ENCODE measurements at regions not wholly inside any gene's neighbourhood (a gene's known extent, or its start where the extent isn't known, plus 50 kb on each side); places are given as distances from the start of the nearest gene placed in this dataset.
A peak's percentile ranks its signal among the peaks of the same experiment; 100 is the strongest.
"Not testable (repeated sequence)": the region's sequence is repeated elsewhere in the genome, so short reads cannot be mapped to it uniquely, and the experiment has no call there.

DNA sequence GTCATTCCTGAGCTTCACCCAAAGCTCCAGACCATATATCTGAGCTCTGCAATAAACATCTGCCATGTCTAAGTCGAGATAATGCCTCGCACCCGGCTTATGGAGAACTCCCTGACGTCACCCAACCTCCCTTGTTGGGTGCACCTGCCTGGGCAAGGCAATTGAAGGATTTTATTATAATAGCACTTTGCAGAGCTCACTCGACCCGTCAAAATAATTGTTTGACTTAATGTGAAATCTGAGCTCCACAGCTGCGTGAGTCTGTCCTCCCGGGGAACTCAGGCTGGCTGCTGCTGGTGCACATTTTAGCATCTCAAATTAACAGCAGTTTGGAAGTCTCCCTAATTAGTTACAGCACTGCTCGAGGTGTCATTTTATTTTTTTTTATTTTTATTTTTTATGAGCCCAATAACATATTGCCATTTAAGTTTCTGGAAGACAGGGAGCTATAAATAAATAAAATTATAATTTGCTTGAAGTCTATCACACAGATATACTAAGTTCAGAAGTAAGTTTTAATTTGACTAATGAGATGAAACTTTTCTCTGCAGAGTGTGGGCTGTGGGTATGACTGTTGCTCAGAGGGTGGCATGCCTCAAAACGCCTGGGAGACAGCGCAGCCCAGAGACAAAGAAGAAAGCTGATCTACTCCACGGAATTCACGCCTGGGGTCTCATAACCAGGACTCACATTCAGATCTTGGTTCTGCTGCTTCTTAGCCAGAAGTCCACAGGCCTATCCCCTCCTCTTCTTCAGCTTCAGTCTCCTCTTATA, 401.4 kb upstream of the C16orf82 start:
- peak; percentile 34 for DNase-seq

DNA sequence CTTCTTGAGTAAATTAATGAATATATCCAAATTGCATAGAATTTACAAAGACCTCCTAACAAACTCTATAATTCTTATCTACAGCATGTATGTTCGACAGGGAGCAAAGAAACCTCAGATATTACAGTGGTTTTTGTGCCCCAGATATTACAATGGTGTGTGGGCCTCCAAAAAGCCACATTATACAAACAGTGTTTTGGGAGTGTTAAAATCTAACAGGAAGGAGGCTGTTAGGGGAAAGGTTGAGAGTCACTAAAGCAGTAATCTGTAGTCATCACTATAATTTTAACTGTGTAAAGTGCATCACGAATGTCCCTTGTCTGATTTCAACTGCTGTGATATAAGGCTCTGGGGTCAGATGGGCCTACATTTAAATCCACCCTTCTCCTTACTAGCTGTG, 400.2 kb upstream of the C16orf82 start:
- DNase-seq = no peak

DNA sequence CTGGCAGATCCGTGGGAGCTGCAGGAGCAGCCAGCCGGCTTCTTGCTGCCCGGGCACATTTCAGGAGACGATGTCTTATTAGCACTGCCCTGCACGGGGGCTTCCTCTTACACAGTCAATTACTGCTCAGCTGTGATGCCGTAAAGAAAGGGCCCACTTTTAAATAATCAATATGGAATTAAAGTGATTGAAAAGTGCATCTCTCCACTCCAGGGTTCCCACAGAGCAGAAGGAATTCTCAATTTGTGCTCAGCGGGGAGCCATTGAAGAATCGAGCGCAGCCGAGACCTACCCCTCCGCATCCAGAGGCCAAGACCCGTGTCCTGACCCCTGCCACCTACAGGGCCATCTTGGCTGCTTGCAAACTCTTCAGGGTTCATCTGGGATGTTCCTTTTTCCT, 399.4 kb upstream of the C16orf82 start:
- no peak for DNase-seq

DNA sequence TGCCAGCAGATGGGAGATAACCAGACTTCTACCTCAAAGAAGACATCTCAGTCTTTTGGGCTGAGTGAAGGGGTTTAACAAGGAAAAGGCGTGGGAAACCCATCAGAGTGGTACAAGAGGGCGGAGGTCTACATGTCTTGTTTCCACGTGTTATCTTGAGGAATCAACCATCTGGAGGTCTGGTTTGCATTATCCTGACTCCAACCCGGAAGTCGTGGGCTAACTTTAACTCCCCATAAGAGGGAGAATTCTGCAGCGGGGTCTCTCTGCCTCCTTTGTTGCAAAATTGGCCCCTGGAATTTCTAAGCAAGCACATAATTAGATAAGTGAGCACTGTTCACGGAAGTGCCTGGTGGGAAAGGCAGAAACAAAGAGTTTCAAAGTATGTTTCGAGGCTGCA, 398.7 kb upstream of the C16orf82 start:
- no peak for DNase-seq

DNA sequence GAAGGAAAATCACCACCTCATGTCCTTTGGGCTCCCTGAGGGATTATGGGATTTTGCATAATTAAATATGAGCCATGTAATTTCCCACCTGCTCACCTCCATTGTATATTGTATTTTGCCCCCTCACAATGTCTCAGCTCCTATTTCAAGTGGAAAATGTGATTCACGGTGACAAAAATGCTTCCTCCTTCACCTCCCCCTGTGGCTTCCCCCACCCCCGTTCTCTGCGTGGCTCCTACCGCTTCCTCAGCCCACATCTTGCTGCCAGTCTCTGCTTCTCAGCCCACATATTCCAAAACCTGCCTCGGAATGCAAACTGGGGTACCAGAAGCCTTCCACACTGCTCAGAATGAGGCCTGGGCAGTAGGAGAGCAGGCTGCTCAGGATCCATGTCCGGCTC, 394.5 kb upstream of the C16orf82 start:
- DNase-seq = peak; percentile 3

DNA sequence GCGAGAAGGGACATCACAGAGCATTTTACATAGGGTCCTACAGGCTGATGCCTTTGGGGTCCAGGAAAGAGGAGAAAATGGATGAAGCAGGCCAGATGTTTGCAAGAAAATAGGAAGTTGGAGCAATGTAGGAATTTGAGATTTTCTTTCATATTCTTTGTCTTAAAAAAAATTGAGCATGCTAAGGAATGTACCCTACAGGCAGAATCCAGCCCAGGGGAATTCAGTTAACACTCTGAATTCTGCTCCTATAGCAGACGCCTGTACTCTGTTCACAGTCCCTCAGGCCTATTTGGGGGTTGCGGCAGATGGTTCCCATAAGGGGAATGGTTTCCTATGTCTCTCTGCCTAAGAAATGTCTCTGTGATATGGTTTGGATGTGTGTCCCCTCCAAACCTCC, 393.7 kb upstream of the C16orf82 start:
- no peak for DNase-seq

DNA sequence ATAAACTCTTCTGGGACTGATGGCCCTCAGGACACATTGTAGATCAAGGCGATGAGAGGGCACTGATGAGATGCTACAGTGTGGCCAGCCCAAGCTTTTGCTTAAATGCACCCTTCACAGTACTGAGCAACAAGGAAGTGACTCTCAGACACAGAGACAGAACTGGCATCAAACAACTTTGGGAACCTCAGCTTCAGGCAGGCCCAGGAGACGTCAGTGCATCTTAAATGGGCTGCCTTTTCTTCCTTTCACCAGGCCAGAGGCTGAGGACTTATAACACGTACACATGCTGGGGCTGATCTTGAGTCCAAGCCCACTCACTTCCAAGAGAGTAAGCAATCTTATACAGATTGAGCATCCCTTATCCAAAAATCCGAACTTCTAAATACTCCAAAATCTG, 386.1 kb upstream of the C16orf82 start:
- no peak for DNase-seq

DNA sequence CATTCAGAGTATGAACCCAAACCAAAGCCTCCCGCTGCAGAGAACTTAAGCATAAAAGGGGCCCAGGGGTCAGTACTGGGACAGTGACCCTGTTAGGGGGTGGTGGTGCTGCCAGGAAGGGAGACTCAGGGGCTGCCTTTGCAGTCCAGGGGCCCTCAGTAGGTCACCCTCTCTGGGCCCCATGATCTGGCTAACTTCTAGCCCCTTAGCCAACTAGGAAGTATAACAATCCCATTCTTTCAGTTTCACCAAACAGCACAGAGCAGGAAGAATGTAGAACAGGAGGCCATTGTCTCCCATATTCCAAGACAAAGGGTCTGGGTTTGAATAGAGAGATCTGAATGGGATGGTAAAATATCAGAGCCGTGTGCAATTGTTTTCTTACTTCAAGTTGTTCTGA, 378.6 kb upstream of the C16orf82 start:
- no peak for DNase-seq

DNA sequence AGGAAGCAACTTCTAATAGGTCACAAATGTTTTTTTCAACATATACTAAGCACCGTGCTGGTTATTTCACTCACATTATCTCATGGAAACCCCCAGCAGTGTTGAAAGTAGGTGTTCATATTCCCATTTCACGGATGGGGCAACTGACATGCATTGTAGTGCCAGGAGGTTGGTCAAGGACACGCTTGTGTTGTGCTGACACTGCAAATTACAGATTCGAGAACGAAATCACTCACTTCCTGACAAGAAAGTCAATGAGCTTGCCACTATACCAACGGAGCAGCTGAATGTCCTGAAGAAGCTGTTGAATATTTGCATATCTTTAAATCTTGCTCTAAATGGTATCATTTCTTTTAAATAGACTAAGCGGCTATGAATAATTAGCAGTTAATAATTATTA, 378.0 kb upstream of the C16orf82 start:
- DNase-seq = no peak

DNA sequence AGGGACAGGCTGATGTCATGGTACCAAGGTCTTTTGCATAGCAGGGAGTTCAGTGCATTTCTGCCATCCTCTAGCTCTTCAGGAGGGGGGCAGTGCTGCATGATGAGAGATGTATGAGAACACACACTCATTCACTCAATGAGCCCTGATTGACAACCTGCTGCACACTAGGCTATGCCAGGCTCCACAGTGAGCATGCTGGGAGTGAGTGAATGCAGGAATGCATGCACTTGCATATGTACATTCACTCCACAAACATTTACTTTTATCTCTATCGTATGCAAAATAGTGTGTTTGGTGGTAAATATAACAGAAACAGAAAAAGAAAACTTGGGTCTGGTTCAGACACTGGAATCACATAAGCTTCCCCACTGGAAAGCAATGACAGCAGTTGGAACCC, 374.1 kb upstream of the C16orf82 start:
- no peak for DNase-seq

DNA sequence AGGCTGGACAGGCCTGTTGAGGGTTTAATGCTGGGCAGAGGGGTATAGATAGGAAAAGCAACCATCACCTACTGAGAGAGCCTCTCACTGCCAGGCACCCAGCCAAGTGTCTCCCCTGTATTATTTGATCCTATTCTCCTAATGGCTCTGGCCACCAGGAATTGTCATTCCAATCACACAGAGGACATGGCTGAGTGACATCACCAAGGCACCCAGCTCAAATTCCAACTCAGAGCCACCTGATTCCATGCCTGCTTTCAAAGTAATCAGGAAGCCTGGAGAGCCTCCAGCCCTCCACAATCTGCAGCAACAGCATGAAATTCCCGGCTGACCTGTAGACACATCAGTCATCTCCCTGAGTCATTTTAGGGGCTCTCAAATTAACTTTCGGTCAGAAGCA, 368.9 kb upstream of the C16orf82 start:
- no peak for DNase-seq

DNA sequence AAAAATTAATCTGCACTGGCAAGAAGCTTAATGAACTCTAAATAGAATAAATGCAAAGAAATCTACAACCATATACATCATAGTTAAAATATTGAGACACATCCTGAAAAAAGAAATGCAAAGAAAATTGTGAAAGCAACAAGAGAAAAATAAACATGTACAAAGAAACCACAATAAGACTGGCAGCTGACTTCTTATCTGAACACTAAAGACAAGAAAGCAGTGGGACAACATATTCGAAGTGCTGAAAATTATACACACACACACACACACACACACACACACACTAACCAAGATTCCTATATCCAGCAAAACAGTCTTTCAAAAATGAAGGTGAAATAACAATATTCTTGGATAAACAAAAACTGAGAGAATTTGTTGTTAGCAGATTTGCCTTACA, 366.5 kb upstream of the C16orf82 start:
- DNase-seq = no peak

DNA sequence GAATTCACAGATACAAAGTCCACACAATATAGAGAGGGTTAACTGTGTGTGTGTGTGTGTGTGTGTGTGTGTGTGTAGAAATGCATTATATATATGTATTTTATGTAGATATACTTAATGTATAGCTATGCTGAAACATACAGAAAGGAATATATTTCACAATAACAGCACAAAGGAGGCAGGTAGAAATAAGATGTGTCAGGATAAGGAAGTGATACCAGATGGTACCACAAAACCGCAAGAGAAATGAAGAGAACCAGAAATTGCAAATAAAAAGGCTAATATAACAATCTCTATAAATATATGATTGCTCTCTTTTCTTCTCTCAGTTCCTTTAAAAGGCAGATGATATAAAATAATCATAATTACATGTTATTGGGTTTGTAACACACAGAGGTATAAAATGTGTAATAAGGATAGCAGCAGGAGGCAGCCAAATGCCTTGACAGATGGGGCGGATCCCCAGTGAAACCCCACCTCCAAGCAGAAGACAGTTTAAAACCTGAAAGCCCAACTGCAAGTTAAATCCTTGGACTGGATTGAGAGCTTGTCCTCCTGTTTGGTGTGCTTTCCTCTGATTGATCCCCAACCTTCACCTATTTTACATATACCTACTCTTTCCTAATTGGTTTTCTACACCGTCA, 365.4 kb upstream of the C16orf82 start:
- DNase-seq = no peak

DNA sequence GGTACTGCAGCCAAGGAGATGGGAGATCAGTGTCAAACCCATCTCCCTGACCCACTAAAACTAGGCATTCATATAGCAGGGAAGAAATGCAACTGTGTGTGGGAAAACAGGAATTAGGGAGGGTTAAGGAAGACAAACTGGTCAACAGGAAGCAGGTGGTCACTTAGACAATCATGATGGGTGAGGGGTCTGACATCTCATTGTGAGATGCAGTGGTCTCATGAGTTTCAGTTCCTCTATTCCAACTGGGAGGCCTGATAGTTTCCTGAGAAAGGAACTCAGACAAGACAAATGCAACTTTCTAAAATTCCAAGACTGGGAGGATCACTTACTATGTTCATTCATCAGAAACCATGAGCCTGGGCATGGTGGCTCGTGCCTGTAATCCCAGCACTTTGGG, 361.4 kb upstream of the C16orf82 start:
- no peak for DNase-seq

DNA sequence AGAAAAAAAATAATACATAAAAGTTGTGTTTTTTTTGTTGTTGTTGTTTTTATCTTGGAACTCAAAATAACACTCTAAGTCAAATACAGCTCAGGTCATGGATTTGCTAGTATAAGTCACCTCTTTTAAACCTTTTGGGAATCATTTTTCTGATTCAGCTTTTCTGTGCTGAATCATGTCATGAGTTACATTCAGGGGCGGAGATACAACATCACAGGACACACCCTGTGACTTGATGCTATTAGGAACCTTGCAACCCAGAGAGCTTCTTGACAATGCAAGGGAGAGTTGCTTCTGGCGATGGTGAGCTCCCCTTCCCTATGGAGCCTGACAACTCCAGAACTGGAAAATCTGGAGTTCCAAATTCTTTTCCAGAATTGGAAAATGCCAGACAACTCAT, 358.3 kb upstream of the C16orf82 start:
- DNase-seq = no peak

DNA sequence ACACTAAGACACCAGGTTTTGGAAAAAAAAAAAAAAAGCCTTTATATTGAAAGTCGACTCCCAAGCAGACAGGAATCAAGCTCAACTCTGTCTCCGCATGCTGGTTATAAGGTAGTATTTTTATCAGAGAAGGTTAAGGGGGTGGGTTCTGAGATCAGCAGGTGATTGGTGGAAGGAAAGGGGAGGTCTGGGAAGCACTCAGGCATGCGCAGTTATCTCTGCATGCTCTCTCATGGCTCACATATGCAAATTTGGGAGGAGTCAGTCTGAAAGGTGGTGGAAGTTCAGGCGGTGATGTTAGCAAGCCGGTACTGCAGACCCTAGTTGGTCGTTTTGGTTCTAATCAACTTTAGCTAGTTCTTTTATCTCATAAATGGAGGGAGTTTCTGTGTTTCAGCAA, 357.6 kb upstream of the C16orf82 start:
- no peak for DNase-seq

DNA sequence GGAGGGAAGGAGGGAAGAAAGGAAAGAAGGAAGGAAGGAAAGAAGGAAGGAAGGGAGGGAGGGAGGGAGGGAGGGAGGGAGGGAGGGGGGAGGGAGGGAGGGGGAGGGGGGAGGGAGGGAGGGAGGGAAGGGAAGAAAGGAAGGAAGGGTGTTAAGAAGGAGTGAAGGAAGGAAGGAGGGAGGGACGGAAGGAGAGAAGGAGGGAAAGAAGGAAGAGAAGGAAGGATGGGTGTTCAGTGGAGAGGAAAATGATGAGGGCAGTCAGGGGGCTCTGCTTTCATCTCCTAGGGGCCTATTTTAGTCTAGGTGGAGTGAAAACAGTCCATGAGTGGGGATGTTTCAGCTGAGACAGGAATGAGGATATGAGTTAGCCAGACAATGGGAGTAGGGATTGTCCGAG, 357.0 kb upstream of the C16orf82 start:
- DNase-seq = no peak

DNA sequence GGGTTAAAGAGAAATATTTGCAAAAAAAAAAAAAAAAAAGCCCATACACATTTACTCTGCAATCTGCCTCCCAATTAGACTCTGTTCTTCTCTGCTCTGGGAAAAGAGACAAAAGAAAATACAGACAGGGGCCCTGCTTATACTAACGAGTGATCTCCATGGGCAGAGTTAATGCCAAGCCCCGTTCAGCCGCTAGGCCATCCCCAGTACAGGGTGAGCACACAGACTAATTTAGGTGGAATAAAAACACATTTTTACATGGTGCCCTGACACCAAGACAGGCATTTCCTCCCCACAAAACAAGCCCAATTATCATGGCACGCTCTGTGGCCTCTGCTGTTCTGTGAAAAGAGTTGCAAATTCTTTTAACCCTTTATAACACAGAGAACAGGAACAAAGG, 356.3 kb upstream of the C16orf82 start:
- no peak for DNase-seq

DNA sequence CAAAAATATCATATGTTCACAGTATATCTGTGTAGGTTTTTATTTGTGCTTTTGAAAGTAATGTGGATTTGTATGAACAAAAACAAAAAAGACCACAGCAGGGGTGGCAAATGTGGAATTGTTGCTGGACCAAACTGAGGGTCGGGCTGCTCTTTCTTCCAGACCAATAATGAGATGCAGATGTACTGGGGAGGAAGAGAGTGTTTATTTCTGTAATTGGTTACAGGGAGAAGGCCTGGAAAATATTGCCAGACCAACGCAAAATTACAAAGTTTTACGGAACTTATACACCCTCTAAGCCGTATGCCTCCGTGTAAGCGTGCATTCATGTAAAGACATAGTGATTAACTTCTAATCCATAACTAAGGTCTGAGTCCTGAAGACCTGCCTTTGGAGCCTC, 353.9 kb upstream of the C16orf82 start:
- no peak for DNase-seq

DNA sequence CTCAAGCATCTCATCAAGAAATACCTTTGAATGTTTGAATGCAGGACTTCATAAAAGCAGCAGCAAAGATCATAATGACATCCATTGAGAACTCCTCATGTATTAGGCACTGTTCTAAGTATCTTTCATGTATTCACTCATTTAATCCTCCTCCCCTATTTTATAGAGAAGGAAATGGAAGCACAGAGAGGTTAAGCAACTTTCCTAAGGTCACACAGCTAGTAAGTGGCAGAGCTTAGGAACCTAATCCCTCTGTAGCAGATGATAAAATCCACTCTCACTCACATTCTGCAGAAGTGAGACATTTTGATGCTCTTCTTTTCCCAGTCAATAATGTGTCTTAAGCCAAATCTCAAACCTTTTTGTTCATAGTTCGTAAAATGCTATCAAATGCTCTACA, 350.8 kb upstream of the C16orf82 start:
- DNase-seq = no peak

DNA sequence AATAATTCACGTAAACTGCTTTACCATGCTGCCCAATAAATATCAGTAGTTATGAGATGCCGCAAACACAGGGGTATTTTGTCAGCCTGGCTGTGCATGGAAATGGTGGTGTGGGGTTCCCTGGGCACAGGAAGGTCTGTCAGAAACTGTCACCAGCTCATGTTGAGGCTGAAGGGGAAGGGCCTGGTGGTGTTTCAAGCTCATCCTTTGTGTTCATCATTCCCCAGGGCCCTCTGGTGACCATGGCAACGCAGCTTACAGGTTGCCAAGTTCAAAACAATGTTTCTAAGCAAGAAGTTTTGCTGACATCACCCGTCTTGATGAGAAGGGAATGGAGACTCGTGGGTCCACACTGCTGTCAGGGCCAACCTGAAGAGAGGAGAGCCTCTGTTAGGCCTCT, 348.9 kb upstream of the C16orf82 start:
- DNase-seq = no peak

DNA sequence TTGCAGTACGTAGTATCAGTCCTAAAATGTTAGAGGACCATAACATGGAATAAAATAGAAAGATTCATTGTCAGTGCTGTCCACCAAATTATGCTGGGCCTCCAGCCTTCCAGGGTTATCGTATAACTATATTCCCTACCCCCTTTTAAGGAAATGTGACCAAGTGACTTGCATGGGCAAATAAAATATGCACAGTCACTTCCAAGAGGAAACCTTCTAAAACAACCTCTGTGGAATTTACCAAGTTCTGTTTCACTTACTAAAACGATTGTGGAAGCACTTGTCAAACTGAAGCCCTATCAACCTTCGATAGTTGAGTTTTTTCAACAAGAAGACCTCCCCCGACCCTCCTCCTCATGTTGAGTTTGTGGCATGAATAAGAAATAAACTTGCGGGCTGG, 345.4 kb upstream of the C16orf82 start:
- DNase-seq = no peak

DNA sequence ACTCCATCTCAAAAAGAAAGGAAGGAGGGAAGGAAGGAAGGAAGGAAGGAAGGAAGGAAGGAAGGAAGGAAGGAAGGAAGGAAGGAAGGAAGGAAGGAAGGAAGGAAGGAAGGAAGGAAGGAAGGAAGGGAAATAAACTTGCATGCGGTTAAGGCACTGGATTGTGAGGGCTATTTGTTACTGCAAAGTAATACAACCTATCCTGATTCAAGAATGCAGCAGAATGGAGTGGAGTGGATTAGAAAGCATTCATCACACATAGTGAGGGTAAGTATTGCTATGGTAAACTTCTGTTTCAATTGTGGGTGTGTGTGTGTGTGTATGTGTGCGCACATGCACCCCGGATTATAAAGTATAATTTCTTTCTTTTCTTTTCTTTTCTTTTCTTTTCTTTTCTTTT, 344.8 kb upstream of the C16orf82 start:
- not testable (repeated sequence) for DNase-seq

DNA sequence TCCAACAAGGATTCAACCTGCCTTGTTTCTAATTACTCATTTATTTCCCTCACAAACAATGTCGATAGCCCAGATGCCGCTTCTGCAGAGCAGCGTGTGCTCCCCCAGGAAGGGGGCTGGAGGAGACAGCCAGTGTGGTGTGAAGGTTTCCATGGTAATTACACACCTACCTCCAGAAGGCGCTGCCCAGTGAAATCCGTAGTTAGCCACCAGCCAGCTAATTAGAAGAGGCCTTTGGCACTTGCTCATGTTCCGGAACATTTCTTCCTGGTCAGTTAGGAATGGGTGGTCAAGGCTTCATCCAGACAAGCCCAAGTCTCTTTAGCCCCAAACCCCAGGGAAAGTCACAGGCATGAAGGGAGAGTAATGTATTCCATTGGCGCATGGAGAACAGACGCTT, 342.5 kb upstream of the C16orf82 start:
- no peak for DNase-seq

DNA sequence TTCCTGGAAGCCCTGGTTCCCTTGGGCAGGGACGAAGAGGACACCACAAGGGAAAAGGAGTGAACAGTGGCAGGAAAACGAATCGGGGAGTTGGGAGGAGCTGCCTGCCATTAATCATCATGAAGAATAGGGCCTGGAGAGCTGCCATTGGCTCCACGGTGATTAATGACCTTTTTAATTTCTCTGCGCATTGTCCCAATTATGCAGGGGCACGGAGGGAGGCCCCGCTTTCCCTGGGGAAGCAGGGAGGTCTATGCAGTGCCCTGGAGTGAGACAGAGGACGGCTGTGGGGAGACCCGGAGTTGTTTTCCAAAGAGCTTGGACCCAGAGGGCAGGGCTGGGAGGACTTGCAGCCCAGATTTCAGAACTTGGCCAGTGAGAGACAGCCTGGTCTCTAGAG, 338.9 kb upstream of the C16orf82 start:
- no peak for DNase-seq
